Left renal pelvis (tissue), 4 donors: ENCODE measurements at regions not wholly inside any gene's neighbourhood (a gene's known extent, or its start where the extent isn't known, plus 50 kb on each side); places are given as distances from the start of the nearest gene placed in this dataset.

Source experiments
- DNase-seq, 4 donors: peaks; one replicate each; pipeline ENCODE4 v3.0.0-alpha.2; 2013; ENCODE audit warnings: low read depth in 4 of 4, low spot score in 3 of 4

GRCh38 chr5:1670351-1670750, 129.3 kb downstream of the MRPL36 start:
- DNase-seq = no peak

GRCh38 chr5:1669276-1670155, 130.1 kb downstream of the MRPL36 start:
- no peak for DNase-seq

GRCh38 chr5:1668141-1668721, 131.4 kb downstream of the MRPL36 start:
- DNase-seq = no peak

GRCh38 chr5:1667648-1668140, 131.9 kb downstream of the MRPL36 start:
- DNase-seq = no peak

- DNase-seq = peak in 3 of 4 donors; percentile 36 to 58 (median 45)
These were observed 132.6 kb downstream of the MRPL36 start for GRCh38 chr5:1666812-1667588.

- DNase-seq = no peak
These were observed 133.4 kb downstream of the MRPL36 start for GRCh38 chr5:1666221-1666620.

GRCh38 chr5:1665803-1666202, 133.8 kb downstream of the MRPL36 start:
- no peak for DNase-seq

- no peak for DNase-seq
These were observed 134.4 kb downstream of the MRPL36 start for GRCh38 chr5:1665231-1665630.

- no peak for DNase-seq
These were observed 136.5 kb downstream of the MRPL36 start for GRCh38 chr5:1663186-1663585.

GRCh38 chr5:1662559-1663085, 137.0 kb downstream of the MRPL36 start:
- DNase-seq = no peak

- no peak for DNase-seq
These were observed 137.6 kb downstream of the MRPL36 start for GRCh38 chr5:1661831-1662558.

- DNase-seq = no peak
These were observed 137.6 kb upstream of the LPCAT1 start for GRCh38 chr5:1661311-1661710.

- DNase-seq = no peak
These were observed 136.8 kb upstream of the LPCAT1 start for GRCh38 chr5:1660511-1660910.

GRCh38 chr5:1660001-1660400, 136.2 kb upstream of the LPCAT1 start:
- no peak for DNase-seq

- no peak for DNase-seq
These were observed 135.6 kb upstream of the LPCAT1 start for GRCh38 chr5:1659100-1659981.

GRCh38 chr5:1658665-1659064, 134.9 kb upstream of the LPCAT1 start:
- no peak for DNase-seq

- DNase-seq = no peak
These were observed 133.5 kb upstream of the LPCAT1 start for GRCh38 chr5:1657161-1657741.

- no peak for DNase-seq
These were observed 132.7 kb upstream of the LPCAT1 start for GRCh38 chr5:1656271-1656975.
